SK-N-SH (cell line): ENCODE measurements at regions not wholly inside any gene's neighbourhood (a gene's known extent, or its start where the extent isn't known, plus 50 kb on each side); places are given as distances from the start of the nearest gene placed in this dataset.

Experiments used
- CTCF ChIA-PET: fragments of 300-600, 350-600 bp; formaldehyde crosslinking; extraction: SDS; loops from one replicate; lab custom pipeline; 2021; lab: Yijun Ruan, JAX
- POLR2A ChIA-PET: fragments of 350-600 bp; sonication (Branson Sonifier 250); formaldehyde crosslinking; extraction: SDS; loops from one replicate; lab custom pipeline; 2020; ENCODE audit warnings: antibody characterized with exemption, inconsistent platforms; lab: Yijun Ruan, JAX
- DNase-seq: peaks from one replicate; pipeline ENCODE4 v3.0.0; 2012
- H2AFZ ChIP-seq: fragments of 200-600 bp; sonication (generic); 2 replicates; pipeline ENCODE4 v1.8.1; 2016; ENCODE audit warnings: antibody characterized with exemption, mild to moderate bottlenecking, low read depth
- H3F3A ChIP-seq: fragments of 200-600 bp; sonication (generic); replicated peaks from 2 replicates; pipeline ENCODE3; 2016; ENCODE audit warnings: antibody characterized with exemption, mild to moderate bottlenecking; ENCODE audit not compliant: insufficient read depth
- H3K27ac ChIP-seq, 2 experiments: fragments of 200-500 bp in 1 of 2; fragments of 200-600 bp in 1 of 2; sonication (Bioruptor generic) in 1 of 2; sonication (generic), shearing (Covaris generic) in 1 of 2; 2 replicates each; pipeline versions ENCODE4 v1.5.1 to v1.6.1; 2014 to 2016; ENCODE audit warnings: low read depth in 2 of 2, inconsistent platforms in 1 of 2, low read length in 1 of 2, mild to moderate bottlenecking in 1 of 2, mixed read lengths in 1 of 2
- H3K27me3 ChIP-seq: fragments of 200-600 bp; sonication (generic), shearing (Covaris generic); 2 replicates; pipeline ENCODE4 v1.6.1; 2016; ENCODE audit warnings: mixed run types; ENCODE audit not compliant: insufficient read depth
- H3K36me3 ChIP-seq, 2 experiments: fragments of 200-500 bp in 1 of 2; fragments of 200-600 bp in 1 of 2; sonication (Bioruptor generic) in 1 of 2; sonication (generic) in 1 of 2; replicated peaks in 1 of 2; 2 replicates each; pipeline versions ENCODE3 to v1.5.1; 2014 to 2016; ENCODE audit warnings: low read length in 1 of 2, mild to moderate bottlenecking in 1 of 2; ENCODE audit not compliant: insufficient read depth in 2 of 2, control insufficient read depth in 1 of 2
- H3K4me1 ChIP-seq, 2 experiments: fragments of 200-500 bp in 1 of 2; fragments of 200-600 bp in 1 of 2; sonication (Bioruptor generic) in 1 of 2; sonication (generic), shearing (Covaris generic) in 1 of 2; 2 replicates each; pipeline versions ENCODE4 v1.5.1 to v1.6.1; 2014 to 2016; ENCODE audit warnings: low read depth in 1 of 2, low read length in 1 of 2, mixed run types in 1 of 2; ENCODE audit not compliant: insufficient read depth in 2 of 2, control insufficient read depth in 1 of 2
- H3K4me2 ChIP-seq: fragments of 200-600 bp; sonication (generic), shearing (Covaris generic); 2 replicates; pipeline ENCODE4 v1.6.1; 2017; ENCODE audit warnings: mixed run types
- H3K4me3 ChIP-seq, 2 experiments: fragments of 200-500 bp in 1 of 2; fragments of 200-600 bp in 1 of 2; sonication (Bioruptor generic) in 1 of 2; sonication (generic), shearing (Covaris generic) in 1 of 2; 2 replicates each; pipeline versions ENCODE4 v1.5.1 to v1.8.1; 2014 to 2016; ENCODE audit warnings: low read depth in 2 of 2, inconsistent platforms in 1 of 2, low read length in 1 of 2, mild to moderate bottlenecking in 1 of 2, mixed read lengths in 1 of 2, moderate library complexity in 1 of 2
- H3K79me2 ChIP-seq: fragments of 200-600 bp; sonication (generic); 2 replicates; pipeline ENCODE4 v1.8.1; 2017; ENCODE audit warnings: mild to moderate bottlenecking; ENCODE audit not compliant: insufficient read depth
- H3K9ac ChIP-seq: fragments of 200-600 bp; sonication (generic); 2 replicates; pipeline ENCODE4 v1.6.1; 2017; ENCODE audit warnings: mixed run types
- H3K9me2 ChIP-seq: fragments of 200-600 bp; sonication (generic); 2 replicates; pipeline ENCODE4 v1.6.1; 2017; ENCODE audit warnings: mixed run types
- H3K9me3 ChIP-seq: fragments of 200-600 bp; sonication (generic); 2 replicates; pipeline ENCODE4 v1.6.1; 2017; ENCODE audit warnings: mixed run types, mild to moderate bottlenecking, moderate library complexity
- H4K20me1 ChIP-seq: fragments of 200-600 bp; sonication (generic); 2 replicates; pipeline ENCODE4 v1.6.1; 2017; ENCODE audit warnings: mild to moderate bottlenecking, mixed run types; ENCODE audit not compliant: insufficient read depth
- CHD2 ChIP-seq: fragments of 150-350 bp; IDR thresholded peaks from 2 replicates; pipeline ENCODE4 v1.6.1; 2018; ENCODE audit warnings: low read length; ENCODE audit not compliant: partially characterized antibody
- EP300 ChIP-seq, 2 experiments: IDR thresholded peaks; 2 replicates each; pipeline versions ENCODE4 v1.4.0 to v1.6.1; 2012; ENCODE audit warnings: borderline replicate concordance in 1 of 2, low read depth in 1 of 2, low read length in 1 of 2
- JUND ChIP-seq: IDR thresholded peaks from 2 replicates; pipeline ENCODE4 v1.4.0; 2012
- PBX3 ChIP-seq: IDR thresholded peaks from 2 replicates; pipeline ENCODE4; 2012
- RAD21 ChIP-seq: IDR thresholded peaks from 2 replicates; pipeline ENCODE4 v1.6.1; 2012; ENCODE audit warnings: mild to moderate bottlenecking, low read length
- SIN3A ChIP-seq: IDR thresholded peaks from 2 replicates; pipeline ENCODE4 v1.6.1; 2012; ENCODE audit warnings: low read depth, mild to moderate bottlenecking, low read length, moderate library complexity, borderline replicate concordance
- SMC3 ChIP-seq: IDR thresholded peaks from 2 replicates; pipeline ENCODE4 v1.6.1; 2012; ENCODE audit warnings: low read depth, low read length, improper control_type of control experiment
- TEAD4 ChIP-seq: IDR thresholded peaks from 2 replicates; pipeline ENCODE4 v1.4.0; 2012; ENCODE audit warnings: mild to moderate bottlenecking, borderline replicate concordance; ENCODE audit not compliant: insufficient read depth
- USF1 ChIP-seq: IDR thresholded peaks from 2 replicates; pipeline ENCODE4 v1.4.0; 2012; ENCODE audit warnings: low read depth, borderline replicate concordance
- WGBS: methylation state at CpG from one replicate; pipeline ENCODE4 v1.1.6; 2017; ENCODE audit warnings: low lambda C conversion rate; 5-methylcytosine and 5-hydroxymethylcytosine counted together

GRCh38 chr20:57913156-57913930 lies 203.5 kb upstream of the PMEPA1 start:
- H3K9me2 ChIP-seq: no peaks in the 10 kb centered on the region
- H3K9me3 ChIP-seq: no peaks in the 10 kb centered on the region
- no peak overlapping the region for H3K9ac ChIP-seq
- H2AFZ ChIP-seq: no peak overlapping the region
- CTCF ChIA-PET: interaction anchor here (1.5 kb wide), 1 partner anchor 17 kb away, joined by 3 read pairs; no protein-coding TSS in a partner anchor
- no peaks in the 10 kb centered on the region for H4K20me1 ChIP-seq
- TF ChIP-seq EP300 (IDR thresholded peaks at IDR 0.05; ENCODE audit: borderline replicate concordance in 1 of 2, low read depth in 1 of 2, low read length in 1 of 2) (no peak), RAD21 (no peak)
- no peak overlapping the region for H3K4me3 ChIP-seq
- POLR2A ChIA-PET: no interaction called here
- WGBS: 84% methylated on average over 9 of the region's 12 CpGs
- no peak overlapping the region for H3K27ac ChIP-seq
- DNase-seq: no peak
- no peaks in the 10 kb centered on the region for H3K79me2 ChIP-seq
- no peak overlapping the region for H3K4me2 ChIP-seq
- no peaks in the 10 kb centered on the region for H3K27me3 ChIP-seq
- peaks cover 0 to 16% of the 10 kb centered on the region in 2 experiments; a peak in 1 of 4 replicates for H3K4me1 ChIP-seq
- H3F3A ChIP-seq: no peaks in the 10 kb centered on the region
- H3K36me3 ChIP-seq: no peaks in the 10 kb centered on the region

- Histone ChIP-seq H3K79me2 (no peaks in the 10 kb centered on the region), H3K9ac (no peak overlapping the region), H3K9me3 (no peaks in the 10 kb centered on the region), H3K9me2 (no peaks in the 10 kb centered on the region), H3K4me1 (peaks cover 0 to 28% of the 10 kb centered on the region in 2 experiments; a peak in 1 of 4 replicates), H3K4me3 (no peak overlapping the region), H3F3A (no peaks in the 10 kb centered on the region), H2AFZ (no peak overlapping the region), H3K36me3 (no peaks in the 10 kb centered on the region), H4K20me1 (no peaks in the 10 kb centered on the region), H3K27ac (no peak overlapping the region), H3K4me2 (no peak overlapping the region), H3K27me3 (no peaks in the 10 kb centered on the region)
- POLR2A ChIA-PET: no interaction called here
- CTCF ChIA-PET: no interaction called here
- DNase-seq: no peak
- TF ChIP-seq JUND (no peak), USF1 (no peak), SIN3A (no peak), PBX3 (no peak), SMC3 (no peak), CHD2 (no peak), TEAD4 (no peak)
- 69% methylated on average over 6 of the region's 6 CpGs for WGBS
Measured at GRCh38 chr20:57912227-57912582, 202.4 kb upstream of the PMEPA1 start.
